HEK293 (cell line): ENCODE measurements at regions not wholly inside any gene's neighbourhood (a gene's known extent, or its start where the extent isn't known, plus 50 kb on each side); places are given as distances from the start of the nearest gene placed in this dataset.

Experiments
- CTCF ChIA-PET: fragments of 350-600 bp; formaldehyde crosslinking; extraction: SDS; loops from one replicate; lab custom pipeline; 2021; ENCODE audit warnings: antibody characterized with exemption; lab: Yijun Ruan, JAX
- POLR2A ChIA-PET: fragments of 300-600 bp; formaldehyde crosslinking; extraction: SDS; loops from one replicate; lab custom pipeline; 2020; ENCODE audit warnings: antibody characterized with exemption, inconsistent platforms; lab: Yijun Ruan, JAX
- H3K27ac ChIP-seq: fragments of 200-500 bp; sonication (Bioruptor generic); 2 replicates; pipeline ENCODE4 v1.5.1; 2014; ENCODE audit warnings: low read depth, low read length, control low read depth, inconsistent platforms; ENCODE audit errors: extremely low read depth
- H3K36me3 ChIP-seq, 2 experiments: fragments of 200-500 bp in 1 of 2; sonication (Bioruptor generic) in 1 of 2; 1 replicate in 1 of 2; 2 replicates in 1 of 2; pipeline ENCODE4 v1.5.1; 2014 to 2017; ENCODE audit warnings: inconsistent platforms in 2 of 2, low read length in 2 of 2; ENCODE audit not compliant: control insufficient read depth in 2 of 2, insufficient read depth in 1 of 2
- H3K4me1 ChIP-seq: fragments of 200-500 bp; sonication (Bioruptor generic); 2 replicates; pipeline ENCODE4 v1.5.1; 2014; ENCODE audit warnings: mild to moderate bottlenecking, low read length, inconsistent platforms; ENCODE audit not compliant: control insufficient read depth, insufficient read depth
- H3K4me3 ChIP-seq: 2 replicates; pipeline ENCODE4 v1.5.1; 2011; ENCODE audit warnings: low read depth, mild to moderate bottlenecking, control low read depth, low read length, moderate library complexity
- H3K9me3 ChIP-seq: fragments of 200-500 bp; sonication (Bioruptor generic); 2 replicates; pipeline ENCODE4 v1.5.1; 2014; ENCODE audit warnings: low read depth, low read length, inconsistent platforms; ENCODE audit not compliant: control insufficient read depth, insufficient read depth
- BCL6B ChIP-seq: fragments of 450-650 bp; formaldehyde crosslinking; IDR thresholded peaks from 2 replicates; pipeline ENCODE4 v1.5.1; 2017; ENCODE audit warnings: missing biosample characterization, missing genetic modification characterization
- PRDM10 ChIP-seq: fragments of 450-650 bp; formaldehyde crosslinking; IDR thresholded peaks from 2 replicates; pipeline ENCODE4 v1.5.1; 2016; ENCODE audit warnings: missing biosample characterization, missing genetic modification characterization
- PRDM2 ChIP-seq: fragments of 450-650 bp; formaldehyde crosslinking; IDR thresholded peaks from 2 replicates; pipeline ENCODE4 v1.5.1; 2016; ENCODE audit warnings: missing biosample characterization, missing genetic modification characterization, borderline replicate concordance
- REST ChIP-seq: fragments of 450-650 bp; formaldehyde crosslinking; IDR thresholded peaks from 2 replicates; pipeline ENCODE4 v1.5.1; 2016; ENCODE audit warnings: missing biosample characterization, missing genetic modification characterization
- ZBTB6 ChIP-seq: fragments of 450-650 bp; formaldehyde crosslinking; IDR thresholded peaks from 2 replicates; pipeline ENCODE4 v1.5.1; 2017; ENCODE audit warnings: missing biosample characterization, missing genetic modification characterization
- ZNF24 ChIP-seq: fragments of 450-650 bp; formaldehyde crosslinking; IDR thresholded peaks from 2 replicates; pipeline ENCODE4 v1.5.1; 2016; ENCODE audit warnings: missing biosample characterization, missing genetic modification characterization
- ZNF610 ChIP-seq: fragments of 450-650 bp; formaldehyde crosslinking; IDR thresholded peaks from 2 replicates; pipeline ENCODE4 v1.5.1; 2016; ENCODE audit warnings: missing biosample characterization, missing genetic modification characterization, borderline replicate concordance
- ZNF670 ChIP-seq: fragments of 450-650 bp; formaldehyde crosslinking; IDR thresholded peaks from 2 replicates; pipeline ENCODE4 v1.5.1; 2016; ENCODE audit warnings: missing biosample characterization, missing genetic modification characterization, low read depth

- TF ChIP-seq REST (tag by site-specific recombination), result no peak
Measured at GRCh38 chr1:177425199-177425598, 254.4 kb downstream of the BRINP2 start (continued).

- ChIA-PET CTCF (no interaction called here), POLR2A (no interaction called here)
- no peaks in the 10 kb centered on the region for H3K36me3 ChIP-seq
- H3K9me3 ChIP-seq, result no peaks in the 10 kb centered on the region
- H3K27ac ChIP-seq, result no peak overlapping the region
- no peak for TF ChIP-seq ZNF670
- TF ChIP-seq PRDM10, result no peak
- no peak for TF ChIP-seq PRDM2 (tag by site-specific recombination)
- TF ChIP-seq ZBTB6 (tag by site-specific recombination), result no peak
- TF ChIP-seq ZNF610 (tag by site-specific recombination), result no peak
- no peak for TF ChIP-seq BCL6B
- no peak for TF ChIP-seq ZNF24 (tag by site-specific recombination)
- no peaks in the 10 kb centered on the region for H3K4me1 ChIP-seq
- no peak overlapping the region for H3K4me3 ChIP-seq
Measured at GRCh38 chr1:177424744-177425143, 254.0 kb downstream of the BRINP2 start.
